GM23338 (cell line): ENCODE measurements at regions not wholly inside any gene's neighbourhood (a gene's known extent, or its start where the extent isn't known, plus 50 kb on each side); places are given as distances from the start of the nearest gene placed in this dataset.
"Not testable (repeated sequence)": the region's sequence is repeated elsewhere in the genome, so short reads cannot be mapped to it uniquely, and the experiment has no call there.

Source experiments
- CTCF ChIP-seq, 2 experiments: fragments of 200-600 bp in 1 of 2; sonication (generic) in 1 of 2; conservative IDR thresholded peaks; 2 replicates each; pipeline versions ENCODE4 v1.5.1 to v1.6.1; 2016 to 2017; ENCODE audit warnings: antibody characterized with exemption in 2 of 2, low read depth in 2 of 2, mild to moderate bottlenecking in 2 of 2, moderate library complexity in 1 of 2
- EZH2phosphoT487 ChIP-seq: fragments of 200-600 bp; sonication (generic); IDR thresholded peaks from one replicate; pipeline ENCODE4 v1.8.1; 2018; ENCODE audit warnings: antibody characterized with exemption; ENCODE audit not compliant: unreplicated experiment
- JUNB ChIP-seq: IDR thresholded peaks from one replicate; pipeline ENCODE4 v1.6.1; 2016; ENCODE audit warnings: antibody characterized with exemption; ENCODE audit not compliant: unreplicated experiment
- POLR2AphosphoS5 ChIP-seq: IDR thresholded peaks from 2 replicates; pipeline ENCODE4 v1.6.1; 2016; ENCODE audit warnings: antibody characterized with exemption, low read depth
- REST ChIP-seq: IDR thresholded peaks from one replicate; pipeline ENCODE4 v1.6.1; 2018; ENCODE audit warnings: antibody characterized with exemption; ENCODE audit not compliant: unreplicated experiment
- ZNF331 ChIP-seq: fragments of 250-450 bp; sonication (Bioruptor Pico); IDR thresholded peaks from 2 replicates; pipeline ENCODE4 v1.5.0; 2020; ENCODE audit warnings: low read depth, mild to moderate bottlenecking, moderate library complexity

- not testable (repeated sequence) for TF ChIP-seq CTCF (conservative IDR thresholded peaks at IDR 0.05; ENCODE audit: low read depth in 2 of 2); REST; POLR2AphosphoS5; JUNB; EZH2phosphoT487; ZNF331 (CRISPR knock-in tag)
Observed at GRCh38 chr3:110889376-110889699, 182.3 kb upstream of the NECTIN3 start.
